OCI-LY7 (cell line): ENCODE measurements at regions not wholly inside any gene's neighbourhood (a gene's known extent, or its start where the extent isn't known, plus 50 kb on each side); places are given as distances from the start of the nearest gene placed in this dataset.
"Not testable (repeated sequence)": the region's sequence is repeated elsewhere in the genome, so short reads cannot be mapped to it uniquely, and the experiment has no call there.

Source experiments
- BruUV-seq: library from RNA; stranded (reverse); fragments of 400-500 nt; replicated peaks from 2 replicates; lab custom pipeline; 2021; lab: Mats Ljungman, UMichigan
- CTCF ChIA-PET: fragments of 300-600 bp; sonication (Branson Sonifier 250); formaldehyde crosslinking; loops from one replicate; lab custom pipeline; 2022; ENCODE audit warnings: antibody characterized with exemption; ENCODE audit not compliant: unreplicated experiment; lab: Charles Lee
- POLR2A ChIA-PET: fragments of 300-600 bp; sonication (Branson Sonifier 250); formaldehyde crosslinking; loops from one replicate; lab custom pipeline; 2022; ENCODE audit warnings: antibody characterized with exemption; lab: Charles Lee
- DNase-seq: peaks from one replicate; pipeline ENCODE4 v3.0.0-alpha.2; 2015; ENCODE audit warnings: low spot score
- H2AFZ ChIP-seq: fragments of 200-600 bp; sonication (generic), shearing (Covaris generic); 2 replicates; pipeline ENCODE4 v1.6.1; 2014; ENCODE audit warnings: mild to moderate bottlenecking, antibody characterized with exemption, low read length, moderate library complexity
- H3K27ac ChIP-seq: fragments of 200-600 bp; sonication (generic); 2 replicates; pipeline ENCODE4 v1.5.1; 2014; ENCODE audit warnings: mixed run types, low read depth, mild to moderate bottlenecking, moderate library complexity, low read length, inconsistent platforms; ENCODE audit not compliant: poor library complexity, severe bottlenecking
- H3K36me3 ChIP-seq: fragments of 200-600 bp; sonication (generic); 2 replicates; pipeline ENCODE4 v1.6.1; 2014; ENCODE audit warnings: mild to moderate bottlenecking, antibody characterized with exemption, low read length, moderate library complexity, mixed read lengths; ENCODE audit not compliant: insufficient read depth
- H3K4me1 ChIP-seq: fragments of 200-600 bp; sonication (generic); 2 replicates; pipeline ENCODE4 v1.5.1; 2014; ENCODE audit warnings: mild to moderate bottlenecking, low read length; ENCODE audit not compliant: insufficient read depth, poor library complexity, severe bottlenecking
- H3K4me2 ChIP-seq: fragments of 200-600 bp; sonication (generic); 2 replicates; pipeline ENCODE4 v1.6.1; 2014; ENCODE audit warnings: mild to moderate bottlenecking, low read length
- H3K4me3 ChIP-seq: fragments of 200-600 bp; sonication (generic); 2 replicates; pipeline ENCODE4 v1.5.1; 2014; ENCODE audit warnings: mild to moderate bottlenecking, low read depth, low read length; ENCODE audit not compliant: poor library complexity, severe bottlenecking
- H3K79me2 ChIP-seq: fragments of 200-600 bp; sonication (generic); 2 replicates; pipeline ENCODE4 v1.6.1; 2016; ENCODE audit warnings: low read depth, mild to moderate bottlenecking, low read length, moderate library complexity, mixed read lengths; ENCODE audit not compliant: insufficient read depth
- H3K9me2 ChIP-seq: fragments of 200-600 bp; sonication (generic); 2 replicates; pipeline ENCODE4 v1.6.1; 2016; ENCODE audit warnings: mild to moderate bottlenecking, low read length, mixed read lengths; ENCODE audit not compliant: insufficient read depth
- H3K9me3 ChIP-seq: fragments of 200-600 bp; sonication (generic); 2 replicates; pipeline ENCODE4 v1.6.1; 2014; ENCODE audit warnings: mild to moderate bottlenecking, mixed run types, low read length, mixed read lengths
- H4K20me1 ChIP-seq: fragments of 200-600 bp; sonication (generic); 2 replicates; pipeline ENCODE4 v1.6.1; 2014; ENCODE audit warnings: mild to moderate bottlenecking, antibody characterized with exemption, low read length, moderate library complexity, mixed read lengths; ENCODE audit not compliant: insufficient read depth
- EZH2phosphoT487 ChIP-seq: fragments of 200-600 bp; sonication (generic); IDR thresholded peaks from 2 replicates; pipeline ENCODE4 v1.6.1; 2018; ENCODE audit warnings: low read depth, borderline replicate concordance, mild to moderate bottlenecking, mixed run types, antibody characterized with exemption, low read length, moderate library complexity, mixed read lengths
- intact Hi-C: fragments of 100-400 bp; cut with micrococcal nuclease; formaldehyde crosslinking; loops from one replicate; pipeline ENCODE4 v1.10.0; 2022; ENCODE audit not compliant: unreplicated experiment
- TF ChIP-seq, protein P1 (sequence below): fragments of 200-600 bp; sonication (generic); conservative IDR thresholded peaks from 2 replicates; pipeline ENCODE4 v1.5.1; 2014; ENCODE audit warnings: mild to moderate bottlenecking, antibody characterized with exemption, low read length, moderate library complexity, mixed read lengths

GRCh38 chr6:1163501-1163900 is 148.4 kb upstream of the FOXQ1 start:
- intact Hi-C loops = no loop called here
- no peak for DNase-seq
- no peaks in the 10 kb centered on the region for H3K79me2 ChIP-seq
- H3K9me3 ChIP-seq = no peaks in the 10 kb centered on the region
- CTCF ChIA-PET = no interaction called here
- no peaks in the 10 kb centered on the region for H3K4me1 ChIP-seq
- POLR2A ChIA-PET = no interaction called here
- BruUV-seq = no TSS peak
- no peak overlapping the region for H3K4me2 ChIP-seq
- no peak overlapping the region for H3K27ac ChIP-seq
- no peaks in the 10 kb centered on the region for H3K36me3 ChIP-seq
- no peak overlapping the region for H2AFZ ChIP-seq
- TF ChIP-seq EZH2phosphoT487 = no peak
- TF ChIP-seq, protein P1, sequence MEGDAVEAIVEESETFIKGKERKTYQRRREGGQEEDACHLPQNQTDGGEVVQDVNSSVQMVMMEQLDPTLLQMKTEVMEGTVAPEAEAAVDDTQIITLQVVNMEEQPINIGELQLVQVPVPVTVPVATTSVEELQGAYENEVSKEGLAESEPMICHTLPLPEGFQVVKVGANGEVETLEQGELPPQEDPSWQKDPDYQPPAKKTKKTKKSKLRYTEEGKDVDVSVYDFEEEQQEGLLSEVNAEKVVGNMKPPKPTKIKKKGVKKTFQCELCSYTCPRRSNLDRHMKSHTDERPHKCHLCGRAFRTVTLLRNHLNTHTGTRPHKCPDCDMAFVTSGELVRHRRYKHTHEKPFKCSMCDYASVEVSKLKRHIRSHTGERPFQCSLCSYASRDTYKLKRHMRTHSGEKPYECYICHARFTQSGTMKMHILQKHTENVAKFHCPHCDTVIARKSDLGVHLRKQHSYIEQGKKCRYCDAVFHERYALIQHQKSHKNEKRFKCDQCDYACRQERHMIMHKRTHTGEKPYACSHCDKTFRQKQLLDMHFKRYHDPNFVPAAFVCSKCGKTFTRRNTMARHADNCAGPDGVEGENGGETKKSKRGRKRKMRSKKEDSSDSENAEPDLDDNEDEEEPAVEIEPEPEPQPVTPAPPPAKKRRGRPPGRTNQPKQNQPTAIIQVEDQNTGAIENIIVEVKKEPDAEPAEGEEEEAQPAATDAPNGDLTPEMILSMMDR = no peak
- H3K4me3 ChIP-seq = no peak overlapping the region
- H3K9me2 ChIP-seq = no peaks in the 10 kb centered on the region
- H4K20me1 ChIP-seq = no peaks in the 10 kb centered on the region

DNA sequence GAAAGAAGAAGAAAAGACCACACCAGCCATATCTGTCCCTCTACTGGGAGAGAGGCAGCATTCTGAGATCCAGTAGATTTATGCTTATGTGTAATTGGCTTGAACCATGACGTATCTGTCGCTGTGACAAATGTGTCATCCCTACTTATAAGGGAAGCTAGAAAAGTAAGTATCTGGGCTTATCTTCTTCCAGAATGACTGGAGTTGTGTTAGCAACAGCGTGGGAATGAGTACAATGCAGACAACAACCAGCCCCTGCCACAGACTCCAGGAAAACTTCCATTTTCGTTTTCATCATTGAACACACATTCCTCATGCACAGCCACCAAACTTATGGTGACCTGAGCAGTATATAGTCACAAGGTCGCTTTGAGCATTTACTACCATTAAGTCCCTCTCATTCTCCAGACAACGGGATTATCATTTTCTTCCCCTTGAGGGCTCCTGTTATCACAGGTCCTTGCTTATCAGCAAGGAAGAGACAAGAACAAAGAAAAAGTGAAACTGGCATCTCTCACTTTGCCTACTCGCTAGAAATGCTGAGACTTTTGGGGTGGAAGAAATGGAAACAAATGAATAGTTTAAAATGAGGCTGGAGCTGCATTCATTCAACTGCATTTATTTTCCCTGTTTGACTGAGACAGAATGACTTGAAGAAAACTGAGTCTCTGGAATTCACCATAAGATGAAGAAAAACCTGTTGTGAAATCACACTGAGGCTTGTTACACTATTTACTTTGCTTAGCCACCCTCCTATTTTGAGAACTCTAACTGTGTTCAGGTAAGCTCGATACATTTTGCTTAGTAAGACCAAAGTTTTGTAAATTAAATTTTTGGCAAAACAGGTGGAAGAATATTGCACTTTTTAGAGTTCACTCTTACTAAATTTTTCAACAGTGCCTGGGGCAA is 149.3 kb upstream of the FOXQ1 start:
- intact Hi-C loops = no loop called here
- Histone ChIP-seq H3K9me2 (no peaks in the 10 kb centered on the region), H3K79me2 (no peaks in the 10 kb centered on the region), H3K4me2 (no peak overlapping the region), H3K36me3 (no peaks in the 10 kb centered on the region), H2AFZ (no peak overlapping the region), H4K20me1 (no peaks in the 10 kb centered on the region), H3K9me3 (no peaks in the 10 kb centered on the region), H3K27ac (no peak overlapping the region), H3K4me3 (no peak overlapping the region), H3K4me1 (no peaks in the 10 kb centered on the region)
- no peak for TF ChIP-seq EZH2phosphoT487
- TF ChIP-seq, protein P1 = no peak
- no TSS peak for BruUV-seq
- POLR2A ChIA-PET = no interaction called here
- DNase-seq = no peak
- CTCF ChIA-PET = no interaction called here

GRCh38 chr6:1156411-1156810 is 155.5 kb upstream of the FOXQ1 start:
- H3K4me3 ChIP-seq, CTCF ChIA-PET, H3K4me1 ChIP-seq, H4K20me1 ChIP-seq, H2AFZ ChIP-seq, H3K4me2 ChIP-seq, H3K27ac ChIP-seq, H3K9me3 ChIP-seq, H3K79me2 ChIP-seq, DNase-seq, H3K9me2 ChIP-seq, intact Hi-C loops, BruUV-seq, H3K36me3 ChIP-seq, POLR2A ChIA-PET: not testable (repeated sequence)
